H9 (cell line): ENCODE measurements at regions not wholly inside any gene's neighbourhood (a gene's known extent, or its start where the extent isn't known, plus 50 kb on each side); places are given as distances from the start of the nearest gene placed in this dataset.

Source experiments
- DNase-seq: peaks from one replicate; pipeline ENCODE4 v3.0.0-alpha.2; 2017
- H2AFZ ChIP-seq: one replicate; pipeline ENCODE4 v1.6.1; 2013; ENCODE audit warnings: mild to moderate bottlenecking, low read length, control low read depth, moderate library complexity
- H2AK5ac ChIP-seq: 2 replicates; pipeline ENCODE4 v1.6.1; 2013; ENCODE audit warnings: low read length, control low read depth, mixed read lengths; ENCODE audit not compliant: insufficient read length
- H2BK120ac ChIP-seq: one replicate; pipeline ENCODE4 v1.6.1; 2013; ENCODE audit warnings: low read depth, mild to moderate bottlenecking, low read length, control low read depth, inconsistent platforms; ENCODE audit not compliant: poor library complexity, severe bottlenecking
- H2BK12ac ChIP-seq: 2 replicates; pipeline ENCODE4 v1.6.1; 2013; ENCODE audit warnings: low read length, control low read depth, mixed read lengths, low read depth; ENCODE audit not compliant: insufficient read length
- H2BK15ac ChIP-seq: 2 replicates; pipeline ENCODE4 v1.6.1; 2013; ENCODE audit warnings: low read depth, low read length, control low read depth
- H2BK20ac ChIP-seq: one replicate; pipeline ENCODE4 v1.6.1; 2013; ENCODE audit warnings: low read depth, mild to moderate bottlenecking, low read length, control low read depth, inconsistent platforms; ENCODE audit not compliant: poor library complexity, severe bottlenecking
- H2BK5ac ChIP-seq: 2 replicates; pipeline ENCODE4 v1.6.1; 2013; ENCODE audit warnings: low read length, control low read depth, mixed read lengths; ENCODE audit not compliant: insufficient read length
- H3K14ac ChIP-seq: 2 replicates; pipeline ENCODE4 v1.6.1; 2013; ENCODE audit warnings: low read length, control low read depth; ENCODE audit not compliant: insufficient read depth
- H3K18ac ChIP-seq: 2 replicates; pipeline ENCODE4 v1.6.1; 2013; ENCODE audit warnings: low read depth, mild to moderate bottlenecking, mixed read lengths, low read length, control low read depth; ENCODE audit not compliant: insufficient read length
- H3K23ac ChIP-seq: 2 replicates; pipeline ENCODE4 v1.6.1; 2013; ENCODE audit warnings: low read length, control low read depth, mixed read lengths, low read depth; ENCODE audit not compliant: insufficient read length
- H3K23me2 ChIP-seq: 2 replicates; pipeline ENCODE4 v1.6.1; 2013; ENCODE audit warnings: low read depth, mild to moderate bottlenecking, mixed read lengths, low read length, control low read depth; ENCODE audit not compliant: insufficient read length, poor library complexity, severe bottlenecking
- H3K27ac ChIP-seq: 2 replicates; pipeline ENCODE4 v1.5.1; 2013; ENCODE audit warnings: low read length, control low read depth, mixed read lengths, low read depth; ENCODE audit not compliant: insufficient read length
- H3K27me3 ChIP-seq: 2 replicates; pipeline ENCODE4 v1.6.1; 2013; ENCODE audit warnings: low read length, control low read depth, inconsistent platforms; ENCODE audit not compliant: insufficient read depth
- H3K4ac ChIP-seq: 2 replicates; pipeline ENCODE4 v1.6.1; 2013; ENCODE audit warnings: low read depth, mild to moderate bottlenecking, control low read depth, inconsistent platforms, low read length, moderate library complexity
- H3K4me1 ChIP-seq: 2 replicates; pipeline ENCODE4 v1.6.1; 2013; ENCODE audit warnings: low read length, control low read depth, inconsistent platforms; ENCODE audit not compliant: insufficient read depth
- H3K4me2 ChIP-seq: 2 replicates; pipeline ENCODE4 v1.6.1; 2013; ENCODE audit warnings: low read length, control low read depth, mixed read lengths; ENCODE audit not compliant: insufficient read length, insufficient read depth
- H3K56ac ChIP-seq: 2 replicates; pipeline ENCODE4 v1.6.1; 2013; ENCODE audit warnings: low read depth, mild to moderate bottlenecking, mixed read lengths, low read length, control low read depth; ENCODE audit not compliant: insufficient read length
- H3K79me1 ChIP-seq: 2 replicates; pipeline ENCODE4 v1.6.1; 2013; ENCODE audit warnings: low read depth, mild to moderate bottlenecking, moderate library complexity, low read length, control low read depth, inconsistent platforms; ENCODE audit not compliant: insufficient read depth, poor library complexity, severe bottlenecking
- H3K79me2 ChIP-seq: 2 replicates; pipeline ENCODE4 v1.6.1; 2013; ENCODE audit warnings: low read length, control low read depth, inconsistent platforms; ENCODE audit not compliant: insufficient read depth
- H3K9ac ChIP-seq: 2 replicates; pipeline ENCODE4 v1.6.1; 2013; ENCODE audit warnings: low read length, control low read depth, mixed read lengths; ENCODE audit not compliant: insufficient read length; ENCODE audit errors: extremely low read depth
- H3K9me3 ChIP-seq: one replicate; pipeline ENCODE4 v1.6.1; 2013; ENCODE audit warnings: low read depth, low read length, inconsistent platforms; ENCODE audit not compliant: control insufficient read depth
- H3T11ph ChIP-seq: one replicate; pipeline ENCODE4 v1.6.1; 2013; ENCODE audit warnings: mild to moderate bottlenecking, low read length, control low read depth, inconsistent platforms
- H4K20me1 ChIP-seq: one replicate; pipeline ENCODE4 v1.6.1; 2013; ENCODE audit not compliant: control insufficient read depth, insufficient read length, insufficient read depth
- H4K5ac ChIP-seq: 2 replicates; pipeline ENCODE4 v1.6.1; 2013; ENCODE audit warnings: low read depth, mild to moderate bottlenecking, mixed read lengths, low read length, control low read depth; ENCODE audit not compliant: insufficient read length
- H4K8ac ChIP-seq: replicated peaks from 2 replicates; pipeline ENCODE4 v1.6.1; 2013; ENCODE audit warnings: low read length, control low read depth, mixed read lengths, low read depth; ENCODE audit not compliant: insufficient read length
- H4K91ac ChIP-seq: 2 replicates; pipeline ENCODE4 v1.6.1; 2013; ENCODE audit warnings: low read depth, mild to moderate bottlenecking, moderate library complexity, mixed read lengths, low read length, control low read depth; ENCODE audit not compliant: insufficient read length
- H3K27ac Mint-ChIP-seq, 3 experiments: 2 replicates in 2 of 3; 3 replicates in 1 of 3; pipeline ENCODE4 v1.8.0; 2020 to 2021; ENCODE audit warnings: mixed read lengths in 3 of 3, mild to moderate bottlenecking in 1 of 3, moderate library complexity in 1 of 3
- H3K27me3 Mint-ChIP-seq: 2 replicates; pipeline ENCODE4 v1.8.0; 2021; ENCODE audit warnings: low read depth, mild to moderate bottlenecking, moderate library complexity, mixed read lengths
- H3K36me3 Mint-ChIP-seq, 3 experiments: 2 replicates in 2 of 3; 3 replicates in 1 of 3; pipeline ENCODE4 v1.8.0; 2020 to 2021; ENCODE audit warnings: low read depth in 3 of 3, mixed read lengths in 3 of 3; ENCODE audit not compliant: insufficient read depth in 1 of 3
- H3K4me1 Mint-ChIP-seq, 2 experiments: 2 replicates each; pipeline ENCODE4 v1.8.0; 2020; ENCODE audit warnings: mixed read lengths in 2 of 2
- H3K4me3 Mint-ChIP-seq, 2 experiments: 2 replicates in 1 of 2; 3 replicates in 1 of 2; pipeline ENCODE4 v1.8.0; 2020 to 2021; ENCODE audit warnings: mild to moderate bottlenecking in 2 of 2, mixed read lengths in 2 of 2, moderate library complexity in 1 of 2
- H3K9me3 Mint-ChIP-seq, 2 experiments: 2 replicates in 1 of 2; 3 replicates in 1 of 2; pipeline ENCODE4 v1.8.0; 2020; ENCODE audit warnings: mild to moderate bottlenecking in 2 of 2, mixed read lengths in 2 of 2, moderate library complexity in 1 of 2
- WGBS: extraction: QIAGEN DNeasy Blood & Tissue Kit; methylation state at CpG from one replicate; pipeline ENCODE4 v1.1.7; 2013; ENCODE audit warnings: missing lambda C conversion rate, low lambda C conversion rate, mixed read lengths; ENCODE audit not compliant: insufficient read length; ENCODE audit errors: extremely low coverage; 5-methylcytosine and 5-hydroxymethylcytosine counted together
- TF ChIP-seq, protein P1 (sequence below): fragments of 200-600 bp; sonication (generic); conservative IDR thresholded peaks from 3 replicates; pipeline ENCODE4 v1.8.0; 2021; ENCODE audit warnings: antibody characterized with exemption, mild to moderate bottlenecking

- H3T11ph ChIP-seq = no peak overlapping the region
- no peak overlapping the region for H3K56ac ChIP-seq
- H2BK120ac ChIP-seq = no peak overlapping the region
- H3K23me2 ChIP-seq = no peaks in the 10 kb centered on the region
- no CpG with 5 or more reads among the region's 2 CpGs for WGBS
- Mint-ChIP-seq H3K27ac (no peak overlapping the region), H3K36me3 (peaks cover 2 to 5% (median 2%) of the 10 kb centered on the region in 3 experiments; a peak in 2 of 7 replicates), H3K27me3 (no peaks in the 10 kb centered on the region; the same call in 1 of the 2 replicates), H3K9me3 (peaks cover 0 to 2% of the 10 kb centered on the region in 2 experiments; a peak in 1 of 5 replicates), H3K4me3 (no peak overlapping the region), H3K4me1 (peaks cover 10 to 13% of the 10 kb centered on the region in 2 experiments)
- H3K79me1 ChIP-seq = no peaks in the 10 kb centered on the region
- TF ChIP-seq, protein P1, sequence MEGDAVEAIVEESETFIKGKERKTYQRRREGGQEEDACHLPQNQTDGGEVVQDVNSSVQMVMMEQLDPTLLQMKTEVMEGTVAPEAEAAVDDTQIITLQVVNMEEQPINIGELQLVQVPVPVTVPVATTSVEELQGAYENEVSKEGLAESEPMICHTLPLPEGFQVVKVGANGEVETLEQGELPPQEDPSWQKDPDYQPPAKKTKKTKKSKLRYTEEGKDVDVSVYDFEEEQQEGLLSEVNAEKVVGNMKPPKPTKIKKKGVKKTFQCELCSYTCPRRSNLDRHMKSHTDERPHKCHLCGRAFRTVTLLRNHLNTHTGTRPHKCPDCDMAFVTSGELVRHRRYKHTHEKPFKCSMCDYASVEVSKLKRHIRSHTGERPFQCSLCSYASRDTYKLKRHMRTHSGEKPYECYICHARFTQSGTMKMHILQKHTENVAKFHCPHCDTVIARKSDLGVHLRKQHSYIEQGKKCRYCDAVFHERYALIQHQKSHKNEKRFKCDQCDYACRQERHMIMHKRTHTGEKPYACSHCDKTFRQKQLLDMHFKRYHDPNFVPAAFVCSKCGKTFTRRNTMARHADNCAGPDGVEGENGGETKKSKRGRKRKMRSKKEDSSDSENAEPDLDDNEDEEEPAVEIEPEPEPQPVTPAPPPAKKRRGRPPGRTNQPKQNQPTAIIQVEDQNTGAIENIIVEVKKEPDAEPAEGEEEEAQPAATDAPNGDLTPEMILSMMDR = no peak
- H3K9ac ChIP-seq = no peak overlapping the region
- H4K91ac ChIP-seq = no peak overlapping the region
- H3K14ac ChIP-seq = no peak overlapping the region
- H4K8ac ChIP-seq = no peak overlapping the region
- H2BK5ac ChIP-seq = no peak overlapping the region
- no peak overlapping the region for H2AFZ ChIP-seq
- H3K23ac ChIP-seq = no peak overlapping the region
- H2BK20ac ChIP-seq = no peak overlapping the region
- H3K4me1 ChIP-seq = no peaks in the 10 kb centered on the region; the same call in 1 of the 2 replicates
- no peak overlapping the region for H3K27ac ChIP-seq
- no peaks in the 10 kb centered on the region for H3K9me3 ChIP-seq
- no peak overlapping the region for H2BK15ac ChIP-seq
- H3K79me2 ChIP-seq = no peaks in the 10 kb centered on the region
- H3K27me3 ChIP-seq = no peaks in the 10 kb centered on the region; the same call in 1 of the 2 replicates
- no peak overlapping the region for H3K4ac ChIP-seq
- no peak overlapping the region for H3K4me2 ChIP-seq
- no peak for DNase-seq
- H4K20me1 ChIP-seq = no peaks in the 10 kb centered on the region
- no peak overlapping the region for H3K18ac ChIP-seq
- H2AK5ac ChIP-seq = no peak overlapping the region
- no peak overlapping the region for H4K5ac ChIP-seq
- no peak overlapping the region for H2BK12ac ChIP-seq
These were observed 70.8 kb upstream of the LTA4H start for GRCh38 chr12:96106137-96106536.
